GM23338 (cell line): ENCODE measurements at regions not wholly inside any gene's neighbourhood (a gene's known extent, or its start where the extent isn't known, plus 50 kb on each side); places are given as distances from the start of the nearest gene placed in this dataset.

Experiments
- ATAC-seq: fragments of 200-7000 bp; cut with Tn5 transposase; 3 replicates; pipeline ENCODE4 v1.9.1; 2020
- DNase-seq: peaks from one replicate; pipeline ENCODE4 v3.0.0-alpha.2; 2015; ENCODE audit warnings: low spot score
- H2AFZ ChIP-seq: fragments of 200-600 bp; sonication (generic); 2 replicates; pipeline ENCODE4 v1.8.0; 2016; ENCODE audit warnings: antibody characterized with exemption, mild to moderate bottlenecking, moderate library complexity
- H3F3A ChIP-seq: fragments of 200-600 bp; sonication (generic); replicated peaks from 2 replicates; pipeline ENCODE4 v1.8.0; 2017; ENCODE audit warnings: antibody characterized with exemption, mixed run types, low read depth
- H3K27ac ChIP-seq: fragments of 200-600 bp; sonication (generic); 2 replicates; pipeline ENCODE4 v1.6.1; 2016; ENCODE audit warnings: low read depth
- H3K27me3 ChIP-seq: fragments of 200-600 bp; sonication (generic); 2 replicates; pipeline ENCODE4 v1.8.0; 2016; ENCODE audit warnings: mild to moderate bottlenecking, mixed run types, moderate library complexity; ENCODE audit not compliant: insufficient read depth
- H3K36me3 ChIP-seq: fragments of 200-600 bp; sonication (generic); 2 replicates; pipeline ENCODE4 v1.8.0; 2016; ENCODE audit warnings: mild to moderate bottlenecking; ENCODE audit not compliant: insufficient read depth
- H3K4me1 ChIP-seq: fragments of 200-600 bp; sonication (generic); 2 replicates; pipeline ENCODE4 v1.8.0; 2016; ENCODE audit warnings: mild to moderate bottlenecking, moderate library complexity; ENCODE audit not compliant: insufficient read depth
- H3K4me2 ChIP-seq: fragments of 200-600 bp; sonication (generic); 2 replicates; pipeline ENCODE4 v1.7.1; 2017; ENCODE audit warnings: mixed run types
- H3K4me3 ChIP-seq: fragments of 200-600 bp; sonication (generic); 2 replicates; pipeline ENCODE4 v1.6.1; 2016; ENCODE audit warnings: mixed run types
- H3K79me2 ChIP-seq: fragments of 200-600 bp; sonication (generic); replicated peaks from 2 replicates; pipeline ENCODE4 v1.8.0; 2017; ENCODE audit warnings: mild to moderate bottlenecking; ENCODE audit not compliant: insufficient read depth
- H3K9me2 ChIP-seq: fragments of 200-600 bp; sonication (generic); 2 replicates; pipeline ENCODE4 v1.8.0; 2017; ENCODE audit not compliant: insufficient read depth
- H4K20me1 ChIP-seq: fragments of 200-600 bp; sonication (generic); replicated peaks from 2 replicates; pipeline ENCODE4 v1.8.0; 2017; ENCODE audit warnings: mild to moderate bottlenecking; ENCODE audit not compliant: insufficient read depth
- H3K27ac Mint-ChIP-seq: 2 replicates; pipeline ENCODE4 v1.8.0; 2020; ENCODE audit warnings: inconsistent platforms, mild to moderate bottlenecking, moderate library complexity, mixed read lengths
- H3K27me3 Mint-ChIP-seq: 3 replicates; pipeline ENCODE4 v1.8.0; 2022; ENCODE audit warnings: low read depth, mild to moderate bottlenecking, moderate library complexity, mixed read lengths, inconsistent platforms; ENCODE audit not compliant: insufficient read depth, poor library complexity
- H3K36me3 Mint-ChIP-seq: 3 replicates; pipeline ENCODE4 v1.8.0; 2021; ENCODE audit warnings: low read depth, mild to moderate bottlenecking, inconsistent platforms, moderate library complexity, mixed read lengths
- H3K4me1 Mint-ChIP-seq: 3 replicates; pipeline ENCODE4 v1.8.0; 2020; ENCODE audit warnings: mild to moderate bottlenecking, inconsistent platforms, mixed read lengths
- H3K4me3 Mint-ChIP-seq: 3 replicates; pipeline ENCODE4 v1.8.0; 2021; ENCODE audit warnings: moderate library complexity, mild to moderate bottlenecking, inconsistent platforms, mixed read lengths
- H3K9me3 Mint-ChIP-seq: 3 replicates; pipeline ENCODE4 v1.8.0; 2020; ENCODE audit warnings: moderate library complexity, mild to moderate bottlenecking, inconsistent platforms, mixed read lengths
- CREB1 ChIP-seq: fragments of 250-450 bp; sonication (Bioruptor Pico); IDR thresholded peaks from 2 replicates; pipeline ENCODE4 v1.5.0; 2020; ENCODE audit warnings: low read depth, mild to moderate bottlenecking, moderate library complexity
- CTCF ChIP-seq, 2 experiments: fragments of 200-600 bp in 1 of 2; sonication (generic) in 1 of 2; conservative IDR thresholded peaks; 2 replicates each; pipeline versions ENCODE4 v1.5.1 to v1.6.1; 2016 to 2017; ENCODE audit warnings: antibody characterized with exemption in 2 of 2, low read depth in 2 of 2, mild to moderate bottlenecking in 2 of 2, moderate library complexity in 1 of 2
- ETS1 ChIP-seq: IDR thresholded peaks from 2 replicates; pipeline ENCODE4 v1.6.1; 2016; ENCODE audit warnings: antibody characterized with exemption
- EZH2 ChIP-seq: fragments of 200-600 bp; sonication (generic); IDR thresholded peaks from one replicate; pipeline ENCODE4 v1.8.0; 2017; ENCODE audit warnings: antibody characterized with exemption, mild to moderate bottlenecking, low read depth; ENCODE audit not compliant: unreplicated experiment
- EZH2phosphoT487 ChIP-seq: fragments of 200-600 bp; sonication (generic); IDR thresholded peaks from one replicate; pipeline ENCODE4 v1.8.1; 2018; ENCODE audit warnings: antibody characterized with exemption; ENCODE audit not compliant: unreplicated experiment
- JUNB ChIP-seq: IDR thresholded peaks from one replicate; pipeline ENCODE4 v1.6.1; 2016; ENCODE audit warnings: antibody characterized with exemption; ENCODE audit not compliant: unreplicated experiment
- NANOG ChIP-seq: IDR thresholded peaks from 2 replicates; pipeline ENCODE4 v1.6.1; 2016; ENCODE audit warnings: antibody characterized with exemption, borderline replicate concordance
- POLR2AphosphoS5 ChIP-seq: IDR thresholded peaks from 2 replicates; pipeline ENCODE4 v1.6.1; 2016; ENCODE audit warnings: antibody characterized with exemption, low read depth
- REST ChIP-seq: IDR thresholded peaks from one replicate; pipeline ENCODE4 v1.6.1; 2018; ENCODE audit warnings: antibody characterized with exemption; ENCODE audit not compliant: unreplicated experiment
- STAT1 ChIP-seq: IDR thresholded peaks from one replicate; pipeline ENCODE4 v1.6.1; 2016; ENCODE audit warnings: antibody characterized with exemption; ENCODE audit not compliant: unreplicated experiment
- ZNF331 ChIP-seq: fragments of 250-450 bp; sonication (Bioruptor Pico); IDR thresholded peaks from 2 replicates; pipeline ENCODE4 v1.5.0; 2020; ENCODE audit warnings: low read depth, mild to moderate bottlenecking, moderate library complexity
- ZNF462 ChIP-seq: fragments of 250-450 bp; sonication (Bioruptor Pico); IDR thresholded peaks from 2 replicates; pipeline ENCODE4 v1.5.0; 2020; ENCODE audit warnings: mild to moderate bottlenecking, moderate library complexity

GRCh38 chr13:50714891-50715290 is 128.6 kb downstream of the DLEU7 start (continued):
- no peak for TF ChIP-seq ZNF462
- TF ChIP-seq REST = no peak

DNA sequence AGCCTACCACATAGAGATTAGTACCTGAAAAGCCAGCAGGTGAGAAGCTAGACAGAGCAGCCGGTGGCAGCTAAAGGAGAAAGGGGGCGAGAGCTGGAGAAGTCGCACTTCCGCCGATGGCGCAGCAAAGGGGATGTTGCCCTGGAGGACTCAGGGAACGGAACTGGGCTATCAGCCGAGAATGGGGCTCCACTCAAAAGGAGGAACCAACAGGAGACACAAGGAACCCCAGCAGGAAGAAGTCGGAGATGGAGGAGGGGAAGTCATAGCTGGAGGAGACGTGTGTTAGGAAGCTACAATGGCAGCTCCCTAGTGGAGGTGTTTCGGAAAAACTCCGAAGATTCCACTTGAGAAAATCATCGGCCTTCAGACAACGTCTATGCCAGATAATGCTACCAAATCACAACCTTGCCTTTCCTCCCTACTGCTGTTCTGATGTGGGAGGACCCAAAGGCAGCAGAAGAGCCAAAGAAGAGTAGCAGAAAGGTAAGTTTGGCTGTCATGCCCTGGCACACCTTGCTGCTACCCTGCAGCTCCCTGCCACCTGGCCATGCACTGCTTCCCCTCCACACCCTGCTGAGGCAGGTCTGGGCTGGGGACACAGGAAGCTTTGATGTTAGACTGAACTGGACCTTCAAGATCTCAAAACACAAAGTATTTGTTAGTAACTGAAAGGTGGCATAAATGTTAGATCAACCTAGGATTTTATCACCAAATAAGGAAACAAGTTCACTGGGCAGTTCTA is 127.9 kb downstream of the DLEU7 start:
- Histone ChIP-seq H4K20me1 (no peaks in the 10 kb centered on the region), H3K4me2 (no peak overlapping the region), H3K9me2 (peaks cover 3% of the 10 kb centered on the region; the same call in 1 of the 2 replicates), H2AFZ (no peak overlapping the region), H3F3A (no peaks in the 10 kb centered on the region), H3K36me3 (no peaks in the 10 kb centered on the region), H3K79me2 (no peaks in the 10 kb centered on the region), H3K4me3 (no peak overlapping the region), H3K27me3 (no peaks in the 10 kb centered on the region), H3K4me1 (no peaks in the 10 kb centered on the region), H3K27ac (no peak overlapping the region)
- DNase-seq (no peak), ATAC-seq (no peak)
- H3K27me3 Mint-ChIP-seq = peaks cover 2% of the 10 kb centered on the region
- H3K4me3 Mint-ChIP-seq = no peak overlapping the region
- no peaks in the 10 kb centered on the region; the same call in 2 of the 3 replicates for H3K4me1 Mint-ChIP-seq
- H3K27ac Mint-ChIP-seq = no peak overlapping the region
- H3K9me3 Mint-ChIP-seq = no peaks in the 10 kb centered on the region
- H3K36me3 Mint-ChIP-seq = no peaks in the 10 kb centered on the region
- TF ChIP-seq CREB1 (no peak), POLR2AphosphoS5 (no peak), JUNB (no peak), EZH2 (no peak), CTCF (conservative IDR thresholded peaks at IDR 0.05; ENCODE audit: low read depth in 2 of 2) (no peak), STAT1 (no peak), EZH2phosphoT487 (no peak), ZNF331 (CRISPR knock-in tag) (no peak), ETS1 (no peak), NANOG (no peak)
